GM21381 (cell line): ENCODE measurements at regions not wholly inside any gene's neighbourhood (a gene's known extent, or its start where the extent isn't known, plus 50 kb on each side); places are given as distances from the start of the nearest gene placed in this dataset.

Experiments
- ATAC-seq: cut with Tn5 transposase; IDR thresholded peaks from one replicate; pipeline ENCODE4 v1.9.1; 2021; ENCODE audit warnings: mild to moderate bottlenecking, moderate library complexity; ENCODE audit not compliant: unreplicated experiment

GRCh38 chr13:68190818-68191217 is 960.7 kb upstream of the PCDH9 start:
- ATAC-seq, result no peak

DNA sequence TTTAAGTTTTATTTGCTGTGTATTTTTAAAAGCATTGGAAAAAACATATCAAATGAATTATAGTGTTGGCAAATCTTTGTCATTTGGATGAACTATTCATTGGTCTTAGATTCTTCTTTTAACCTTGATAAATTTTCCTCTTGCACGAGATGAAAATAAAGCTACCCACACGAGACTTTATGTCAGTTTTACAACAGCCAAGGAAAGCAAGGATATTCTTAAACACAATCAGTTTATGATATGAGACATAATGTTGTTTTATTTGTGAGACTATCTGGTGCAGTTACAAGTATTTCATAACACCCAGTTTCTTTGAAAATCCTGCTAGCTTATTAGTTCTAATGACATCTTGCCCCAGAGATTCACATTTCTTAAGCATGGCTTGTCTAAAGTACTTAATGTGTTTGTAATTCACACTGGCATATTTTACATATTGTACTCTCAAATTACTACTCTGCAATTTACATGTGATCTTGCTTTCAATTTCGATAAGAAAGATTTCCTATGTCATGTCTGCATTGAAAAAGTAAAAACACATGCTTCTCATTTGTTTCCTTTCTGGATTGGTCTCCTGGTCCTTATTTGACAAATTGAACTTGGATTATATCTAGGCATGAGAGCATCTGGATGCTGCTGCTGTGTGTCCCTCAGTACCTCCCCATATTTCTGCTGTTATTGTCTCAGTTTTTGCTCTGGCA is 955.5 kb upstream of the PCDH9 start:
- no peak for ATAC-seq

- no peak for ATAC-seq
Observed at GRCh38 chr13:68176475-68176874, 946.3 kb upstream of the PCDH9 start.

- ATAC-seq, result no peak
Observed at GRCh38 chr13:68174893-68175292, 944.8 kb upstream of the PCDH9 start.

DNA sequence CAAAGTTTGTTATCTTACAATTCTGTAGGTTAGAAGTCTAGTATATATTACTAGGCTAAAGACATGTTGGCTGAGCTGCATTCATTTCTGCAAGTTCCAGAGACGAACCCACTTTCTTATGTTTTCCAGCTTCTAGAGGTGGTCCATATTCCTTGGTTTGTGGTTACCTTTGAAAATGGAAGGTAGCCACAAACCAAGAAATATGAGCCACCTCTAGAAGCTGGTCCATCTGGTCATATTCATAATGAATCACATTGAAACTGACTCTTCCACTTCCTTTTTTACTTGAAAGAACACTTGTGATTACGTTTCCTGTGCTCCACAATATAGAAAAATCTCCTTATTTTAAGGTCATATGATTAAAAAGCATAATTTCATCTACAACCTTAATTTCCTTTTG is 943.0 kb upstream of the PCDH9 start:
- ATAC-seq, result no peak

DNA sequence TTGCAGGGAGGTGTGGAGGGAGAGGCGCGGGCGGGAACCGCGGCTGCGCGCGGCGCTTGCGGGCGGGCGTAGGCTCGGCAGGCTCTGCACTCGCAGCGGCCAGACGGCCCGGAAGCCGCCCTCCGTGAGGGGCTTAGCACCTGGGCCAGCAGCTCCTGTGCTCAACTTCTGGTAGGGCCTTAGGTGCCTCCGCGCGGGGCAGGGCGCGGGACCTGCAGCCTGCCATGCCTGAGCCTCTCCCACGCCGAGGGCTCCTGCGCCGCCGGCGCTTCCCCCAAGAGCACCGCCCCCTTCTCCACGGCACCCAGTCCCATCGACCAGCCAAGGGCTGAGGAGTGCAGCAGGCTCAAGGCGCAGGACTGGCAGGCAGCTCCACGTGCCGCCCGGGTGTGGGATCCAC is 940.8 kb upstream of the PCDH9 start:
- ATAC-seq, result no peak

- ATAC-seq, result no peak
Observed at GRCh38 chr13:68168448-68168847, 938.3 kb upstream of the PCDH9 start.

GRCh38 chr13:68160466-68160865 is 930.3 kb upstream of the PCDH9 start:
- no peak for ATAC-seq

GRCh38 chr13:68152414-68152813 is 922.3 kb upstream of the PCDH9 start:
- no peak for ATAC-seq

- no peak for ATAC-seq
Observed at GRCh38 chr13:68145852-68146251, 915.7 kb upstream of the PCDH9 start.

DNA sequence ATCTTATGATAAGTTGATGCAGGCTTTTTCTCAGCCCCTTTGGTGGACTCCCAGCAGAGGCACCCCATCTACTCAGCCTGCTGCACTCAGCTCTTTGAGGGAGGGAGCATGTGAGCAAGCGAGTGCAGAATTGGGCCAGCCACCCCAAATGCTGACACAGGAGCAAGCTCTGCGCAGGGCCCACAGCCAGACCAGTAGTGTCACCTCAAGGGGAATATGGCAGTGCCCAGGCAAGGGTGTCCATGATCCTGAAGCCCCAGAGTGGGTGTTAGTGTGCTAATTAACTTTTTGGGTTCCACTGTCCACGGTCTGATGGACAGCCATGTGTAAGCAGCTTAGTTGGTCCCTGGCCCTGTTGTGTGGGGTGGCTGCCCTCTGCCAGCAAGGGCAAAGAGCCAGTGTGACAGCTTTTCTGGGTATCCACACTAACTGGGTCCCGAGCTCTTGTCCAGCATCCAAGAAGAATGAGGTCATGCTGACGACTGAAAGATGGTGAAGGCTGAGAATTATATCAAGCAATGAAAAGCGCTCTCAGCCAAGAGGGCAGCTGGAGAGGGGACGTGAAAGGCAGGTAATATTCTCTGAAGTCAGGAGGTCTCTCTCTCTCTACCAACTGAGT is 898.3 kb upstream of the PCDH9 start:
- ATAC-seq, result no peak

DNA sequence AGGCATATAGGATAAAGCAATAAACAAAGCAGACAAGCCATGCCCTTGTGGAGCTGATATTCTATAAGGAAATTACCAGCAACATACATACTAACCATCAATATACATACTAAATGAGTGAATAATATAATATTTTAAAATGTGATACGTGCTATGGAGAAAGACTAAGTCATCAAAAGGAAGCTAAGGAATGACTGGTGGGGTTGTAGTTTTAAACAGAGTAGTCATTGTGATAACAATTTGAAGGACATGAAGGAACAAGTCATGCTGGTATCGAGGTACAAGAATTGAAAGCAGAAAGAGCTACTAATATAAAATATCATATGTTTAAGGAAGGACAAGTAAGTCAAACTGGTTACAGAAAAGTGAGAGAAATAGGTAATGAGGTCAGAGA is 894.9 kb upstream of the PCDH9 start:
- ATAC-seq, result no peak

DNA sequence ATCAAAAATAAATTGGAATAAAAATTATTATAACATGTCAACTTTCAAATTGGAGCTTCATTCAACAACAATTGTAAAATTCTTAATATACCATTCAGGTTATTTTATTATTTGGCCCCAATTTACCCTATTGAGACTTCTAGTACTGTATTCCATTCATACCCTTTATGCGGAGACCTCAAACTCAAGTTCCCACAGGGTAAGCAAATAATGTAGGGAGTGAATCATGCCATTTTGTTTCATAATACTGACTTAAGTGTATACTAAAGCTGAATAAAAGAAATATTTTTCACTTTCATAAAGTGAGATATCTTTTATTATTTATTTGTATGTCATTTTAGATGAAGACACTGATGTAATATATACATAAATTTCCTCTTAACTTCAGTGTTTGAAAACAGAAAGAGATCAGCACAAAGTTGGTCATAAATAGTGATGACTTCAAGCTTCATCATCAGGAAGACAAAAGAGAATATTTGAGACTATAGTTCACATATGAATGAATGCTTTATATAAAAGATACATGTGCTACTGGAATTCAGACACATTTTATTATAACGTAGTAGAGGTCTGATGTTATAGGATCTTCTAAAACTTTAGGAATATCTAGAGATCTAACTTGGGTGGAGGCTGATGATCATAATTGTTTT is 894.4 kb upstream of the PCDH9 start:
- no peak for ATAC-seq

DNA sequence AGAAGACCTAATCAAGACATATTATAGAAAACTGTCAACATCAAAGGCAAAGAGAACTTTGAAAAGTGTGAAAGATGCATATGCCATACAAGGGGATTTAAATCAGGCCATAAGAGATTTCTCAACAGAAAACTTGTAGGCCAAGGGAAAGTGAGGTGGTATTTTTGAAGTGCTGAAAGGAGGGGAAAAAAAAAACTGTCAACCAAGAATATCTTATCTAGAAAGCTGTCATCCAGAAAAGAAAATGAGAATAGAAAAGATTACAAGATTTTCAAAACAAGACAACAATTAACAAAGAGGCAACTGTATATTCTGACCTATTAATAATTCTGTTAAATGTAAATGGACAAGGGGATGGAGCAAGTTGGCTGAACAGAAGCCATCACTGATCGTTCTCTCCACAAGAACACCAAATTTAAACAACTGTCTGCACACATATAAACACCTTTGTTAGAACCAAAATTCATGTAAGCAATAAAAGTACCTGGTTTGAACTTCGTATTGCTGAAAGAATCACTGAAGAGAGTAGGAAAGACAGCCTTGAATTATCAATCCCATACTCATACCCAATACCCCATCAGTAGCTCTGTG is 880.1 kb upstream of the PCDH9 start:
- ATAC-seq, result no peak

GRCh38 chr13:68107667-68108066 is 877.5 kb upstream of the PCDH9 start:
- ATAC-seq, result no peak

DNA sequence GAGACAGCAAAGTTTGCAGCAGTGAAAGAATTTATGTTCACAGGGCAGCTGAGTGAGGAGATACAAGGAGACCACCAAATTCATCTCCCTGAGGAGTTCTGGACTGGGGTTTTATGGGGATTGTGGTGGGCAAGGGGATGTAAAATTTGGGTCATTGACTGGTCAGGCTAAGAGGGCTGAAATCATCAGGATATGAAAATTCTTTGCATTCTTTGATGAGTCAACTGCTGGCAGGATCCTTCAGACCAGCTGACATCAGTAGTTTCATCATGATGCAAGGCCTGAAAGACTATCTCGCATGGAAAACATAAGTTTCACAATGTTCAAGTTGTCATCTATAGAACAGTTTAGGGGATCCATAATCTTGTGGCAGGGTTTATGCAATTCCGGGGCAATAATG is 869.5 kb upstream of the PCDH9 start:
- ATAC-seq, result no peak

DNA sequence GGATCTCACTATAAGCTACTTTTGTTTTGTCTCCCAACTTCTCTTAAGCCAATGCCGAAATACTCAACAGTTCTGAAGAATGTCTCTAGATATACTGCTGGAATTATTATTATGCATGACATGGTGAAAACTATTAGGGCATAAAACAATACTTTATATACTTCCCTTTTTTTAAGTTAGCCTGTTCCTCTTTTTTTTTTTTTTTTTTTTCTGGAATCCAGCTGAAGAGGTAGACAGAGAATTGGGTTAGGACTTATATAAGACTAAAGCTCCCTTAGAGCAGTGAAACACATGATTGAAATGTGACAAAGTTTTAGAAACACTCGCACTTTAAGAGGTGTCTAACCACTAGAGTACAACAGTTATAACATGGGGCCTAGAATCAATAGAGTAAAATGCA is 850.9 kb upstream of the PCDH9 start:
- no peak for ATAC-seq

- no peak for ATAC-seq
Observed at GRCh38 chr13:68078874-68079273, 848.7 kb upstream of the PCDH9 start.

GRCh38 chr13:68078469-68078868 is 848.3 kb upstream of the PCDH9 start:
- no peak for ATAC-seq

- ATAC-seq, result no peak
Observed at GRCh38 chr13:68076046-68076445, 845.9 kb upstream of the PCDH9 start.

- no peak for ATAC-seq
Observed at GRCh38 chr13:68066879-68067513, 836.9 kb upstream of the PCDH9 start.
